ENCODE measurements at regions not wholly inside any gene's neighbourhood (a gene's known extent, or its start where the extent isn't known, plus 50 kb on each side); places are given as distances from the start of the nearest gene placed in this dataset.
"Not testable (repeated sequence)": the region's sequence is repeated elsewhere in the genome, so short reads cannot be mapped to it uniquely, and the experiment has no call there.

GRCh38 chr4:118589471-118590055, 95.6 kb upstream of the METTL14 start:
- no peak for DNase-seq

DNA sequence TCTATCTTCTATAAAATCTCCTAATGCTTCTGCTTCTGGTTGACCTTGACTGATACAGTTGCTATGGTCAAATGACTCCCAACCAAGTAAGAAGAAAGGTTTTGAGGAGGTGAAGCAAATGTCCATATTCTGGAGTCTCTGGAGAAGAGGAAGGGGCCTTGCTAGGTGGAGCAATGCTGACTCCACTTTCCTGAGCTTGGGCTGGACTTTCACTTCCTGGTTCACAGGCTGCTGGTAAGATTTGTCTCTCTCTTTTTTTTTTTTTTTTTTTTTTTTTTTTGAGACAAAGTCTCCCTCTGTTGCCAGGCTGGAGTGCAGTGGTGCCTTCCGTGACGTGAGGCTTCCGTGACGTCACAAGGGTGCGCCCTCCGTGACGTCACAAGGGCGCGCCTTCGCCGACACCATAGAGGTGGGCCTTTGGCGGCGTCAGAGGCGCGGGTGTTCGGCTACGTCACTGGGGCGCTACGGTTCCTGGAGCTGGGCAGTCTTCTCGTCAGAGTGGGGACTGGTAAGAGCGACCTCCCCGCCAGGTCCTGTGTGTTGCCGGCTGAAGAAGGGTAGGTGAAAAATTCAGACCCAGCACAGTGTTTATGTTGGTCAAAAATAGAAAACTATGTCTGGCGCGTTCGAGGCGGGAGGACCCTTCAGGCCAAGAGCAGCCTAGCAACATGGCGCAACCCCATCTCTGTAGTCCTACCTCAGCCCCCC, 93.7 kb upstream of the METTL14 start:
- DNase-seq, result peak; percentile 72

DNA sequence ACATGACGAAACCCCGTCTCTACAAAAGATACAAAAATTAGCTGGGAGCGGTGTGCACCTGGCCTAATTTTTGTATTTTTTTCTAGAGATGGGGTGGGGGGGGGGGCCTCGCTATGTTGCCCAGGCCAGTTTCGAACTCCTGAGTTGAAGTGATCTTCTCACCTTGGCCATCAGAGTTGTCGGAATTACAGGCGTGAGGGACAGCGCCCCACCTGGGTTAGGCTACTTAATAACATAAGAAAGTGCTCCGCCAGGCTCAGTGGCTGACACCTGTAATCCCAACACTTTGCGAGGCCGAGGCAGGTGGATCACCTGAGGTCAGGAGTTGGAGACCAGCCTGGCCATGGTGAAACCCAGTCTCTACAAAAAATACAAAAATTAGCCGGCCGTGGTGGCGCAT, 92.9 kb upstream of the METTL14 start:
- DNase-seq, result not testable (repeated sequence)

DNA sequence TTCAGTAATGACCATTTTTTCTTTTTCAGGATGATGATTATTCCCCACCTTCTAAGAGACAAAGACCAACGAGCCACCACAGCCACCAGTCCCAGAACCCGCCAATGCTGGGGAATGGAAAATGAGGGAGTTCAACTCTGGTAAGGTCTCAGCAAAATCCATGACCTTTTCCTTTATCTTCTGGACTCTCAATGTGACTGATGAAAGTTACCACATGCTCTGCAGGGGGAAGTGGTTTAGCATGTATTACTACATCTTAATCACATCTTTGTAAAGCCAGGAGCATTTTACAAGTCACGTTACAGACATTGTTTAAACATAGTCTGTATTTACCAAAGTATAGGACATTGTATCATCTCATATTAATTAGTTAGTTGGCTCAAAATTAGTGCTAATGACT, 89.3 kb upstream of the METTL14 start:
- DNase-seq, result not testable (repeated sequence)

DNA sequence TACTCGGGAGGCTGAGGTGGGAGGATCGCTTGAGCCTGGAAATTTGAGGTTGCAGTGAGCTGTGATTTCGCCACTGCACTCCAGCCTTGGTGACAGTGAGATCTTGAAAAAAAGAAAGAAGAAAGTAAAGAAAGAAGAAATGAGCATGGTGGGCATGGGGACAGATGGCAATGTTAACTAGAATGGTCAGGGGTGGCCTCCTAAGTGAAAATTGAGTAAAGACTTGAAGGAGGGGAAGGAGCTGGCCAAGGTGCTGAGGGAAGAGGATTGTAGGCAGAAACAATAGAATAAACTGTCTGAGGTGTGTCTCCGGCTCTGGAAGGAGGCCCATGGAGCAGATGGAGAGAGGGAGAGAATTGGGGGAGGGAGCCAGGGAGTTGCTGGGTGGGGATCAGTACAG, 60.1 kb upstream of the METTL14 start:
- not testable (repeated sequence) for DNase-seq

GRCh38 chr4:118629697-118630096, 55.5 kb upstream of the METTL14 start:
- DNase-seq, result not testable (repeated sequence)

- not testable (repeated sequence) for DNase-seq
These were observed 54.3 kb upstream of the METTL14 start for GRCh38 chr4:118630897-118631296.

GRCh38 chr4:118631321-118632050, 53.7 kb upstream of the METTL14 start:
- DNase-seq, result not testable (repeated sequence)

DNA sequence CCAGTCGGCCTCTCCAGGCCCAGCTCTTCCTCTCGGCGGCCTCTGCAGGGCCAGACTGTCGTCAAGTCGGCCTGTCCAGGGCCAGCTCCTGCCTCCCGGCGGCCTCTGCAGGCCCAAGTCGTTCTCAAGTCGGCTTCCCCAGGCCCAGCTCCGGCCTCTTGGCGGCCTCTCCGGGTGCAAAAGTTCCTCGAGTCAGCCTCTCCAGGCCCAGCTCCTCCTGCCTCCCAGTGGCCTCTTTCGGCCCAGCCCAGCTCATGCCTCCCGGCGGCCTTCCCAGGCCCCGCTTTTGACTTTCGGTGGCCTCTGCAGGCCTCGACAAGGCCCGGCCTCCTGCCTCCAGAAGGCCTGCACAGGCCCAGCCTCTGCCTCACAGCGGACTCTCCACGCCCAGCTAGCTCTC, 51.7 kb upstream of the METTL14 start:
- DNase-seq, result not testable (repeated sequence)

DNA sequence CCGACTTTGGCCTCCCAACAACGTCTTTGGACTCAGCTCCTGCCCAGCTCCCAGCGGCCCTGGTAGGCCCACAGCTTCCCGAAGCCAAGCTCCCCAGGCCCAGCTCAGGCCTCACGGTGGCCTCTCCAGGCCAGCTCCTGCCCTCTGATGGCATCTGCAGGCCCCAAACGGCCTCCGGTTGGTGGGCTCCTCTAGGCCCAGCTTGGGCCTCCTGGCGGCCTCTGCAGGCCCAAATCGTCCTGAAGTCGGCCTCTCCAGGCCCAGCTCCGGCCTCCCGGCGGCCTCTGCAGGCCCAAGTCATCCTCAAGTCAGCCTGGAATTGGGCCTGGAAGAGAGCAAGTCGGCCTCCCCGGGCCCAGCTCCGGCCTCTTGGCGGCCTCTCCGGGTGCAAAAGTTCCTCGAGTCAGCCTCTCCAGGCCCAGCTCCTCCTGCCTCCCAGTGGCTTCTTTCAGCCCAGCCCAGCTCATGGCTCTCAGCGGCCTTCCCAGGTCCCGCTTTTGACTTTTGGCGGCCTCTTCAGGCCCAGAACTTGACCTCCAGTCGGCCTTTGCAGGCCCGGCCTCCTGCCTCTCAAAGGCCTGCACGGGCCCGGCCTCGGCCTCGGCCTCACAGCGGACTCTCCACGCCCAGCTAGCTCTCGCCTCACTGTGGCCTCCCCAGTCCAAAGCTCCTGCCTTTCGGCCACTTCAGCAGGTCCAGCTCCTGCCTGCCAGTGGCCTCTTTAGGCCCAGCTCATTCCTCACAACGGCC, 50.9 kb upstream of the METTL14 start:
- DNase-seq, result not testable (repeated sequence)
